ENCODE measurements at regions not wholly inside any gene's neighbourhood (a gene's known extent, or its start where the extent isn't known, plus 50 kb on each side); places are given as distances from the start of the nearest gene placed in this dataset.
"Not testable (repeated sequence)": the region's sequence is repeated elsewhere in the genome, so short reads cannot be mapped to it uniquely, and the experiment has no call there.

DNA sequence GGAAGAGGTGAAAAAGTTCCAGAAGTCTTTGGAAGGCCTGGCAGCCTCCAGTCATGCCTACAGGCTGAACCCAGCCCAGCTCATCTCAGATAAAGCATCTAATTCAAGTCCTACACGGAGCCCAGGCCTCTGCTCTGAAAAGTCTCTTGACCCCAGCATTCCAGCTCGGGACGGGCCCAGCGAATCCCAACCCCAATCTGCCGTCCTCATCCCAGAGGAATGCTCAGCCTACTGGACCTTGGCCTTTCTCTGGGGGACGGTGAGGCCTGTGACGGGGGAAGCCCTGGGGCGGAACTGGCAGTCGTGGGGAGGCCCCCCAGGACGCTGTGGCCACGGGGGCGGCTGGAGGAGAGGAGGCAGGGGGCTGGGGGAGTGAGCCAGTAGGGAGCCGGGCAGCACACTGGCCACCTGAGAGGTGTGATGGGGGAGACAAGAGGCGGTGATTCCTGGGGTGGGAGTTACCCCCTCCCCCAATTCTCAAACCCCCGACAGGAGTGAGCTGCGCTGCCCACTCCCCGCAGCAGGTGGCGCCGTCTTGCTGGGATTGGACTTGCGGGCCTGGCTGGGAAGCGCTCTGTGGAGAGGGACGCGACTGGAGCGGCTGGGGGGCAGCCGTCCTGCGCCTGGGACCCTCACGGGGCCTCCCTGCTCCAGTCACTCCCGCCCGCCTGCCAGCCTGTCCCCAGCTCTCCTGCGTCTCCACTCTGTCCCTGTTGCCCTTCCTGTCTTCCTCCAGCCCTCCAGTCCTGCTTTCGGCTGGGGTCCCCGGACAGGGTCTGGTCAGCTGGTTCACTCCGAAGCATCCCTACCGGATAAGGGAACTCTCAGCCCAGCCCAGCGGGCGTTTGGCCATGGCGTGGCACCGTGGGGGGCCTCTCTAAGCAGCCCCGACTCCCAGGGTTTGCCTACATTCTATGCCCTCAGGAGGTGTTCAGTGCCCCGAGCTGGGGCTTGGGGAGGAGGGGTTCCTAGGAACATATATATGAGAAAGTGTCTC lies 182.6 kb upstream of the HAAO start:
- Mint-ChIP-seq H3K9me3 (no peaks in the 10 kb centered on the region), H3K27ac (no peak overlapping the region), H3K27me3 (no peaks in the 10 kb centered on the region), H3K4me3 (no peak overlapping the region), H3K36me3 (ENCODE audit: low read depth) (no peaks in the 10 kb centered on the region), H3K4me1 (ENCODE audit: low read depth) (peaks cover 16% of the 10 kb centered on the region)

DNA sequence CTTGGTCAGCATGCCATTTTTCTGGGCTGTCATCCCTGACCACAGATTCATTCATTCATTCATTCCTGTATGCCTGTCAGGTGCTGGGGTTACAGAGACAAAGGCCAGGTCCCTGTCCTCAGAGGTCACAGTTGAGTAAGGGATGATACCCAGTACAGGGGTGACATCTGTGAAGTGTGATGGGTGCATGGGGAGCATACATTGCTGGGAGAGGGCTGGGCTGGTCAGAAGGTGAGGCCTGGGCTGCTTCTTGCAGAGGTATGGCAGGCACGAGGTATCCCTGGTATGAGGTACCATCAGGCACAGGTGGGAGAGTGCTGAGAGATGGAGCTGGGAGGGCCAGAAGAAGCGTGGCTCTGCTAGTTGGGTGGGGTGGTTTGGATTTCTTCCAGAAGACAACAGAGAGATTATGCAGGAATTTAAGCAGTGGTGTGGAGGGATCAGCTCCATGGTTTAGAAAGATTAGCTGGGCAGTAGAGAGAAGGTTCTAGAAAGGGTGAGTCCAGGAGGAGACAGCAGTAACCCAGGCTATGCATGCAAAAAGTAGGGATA lies 181.9 kb upstream of the HAAO start:
- Mint-ChIP-seq H3K27ac (no peak overlapping the region), H3K27me3 (no peaks in the 10 kb centered on the region), H3K4me3 (no peak overlapping the region)

DNA sequence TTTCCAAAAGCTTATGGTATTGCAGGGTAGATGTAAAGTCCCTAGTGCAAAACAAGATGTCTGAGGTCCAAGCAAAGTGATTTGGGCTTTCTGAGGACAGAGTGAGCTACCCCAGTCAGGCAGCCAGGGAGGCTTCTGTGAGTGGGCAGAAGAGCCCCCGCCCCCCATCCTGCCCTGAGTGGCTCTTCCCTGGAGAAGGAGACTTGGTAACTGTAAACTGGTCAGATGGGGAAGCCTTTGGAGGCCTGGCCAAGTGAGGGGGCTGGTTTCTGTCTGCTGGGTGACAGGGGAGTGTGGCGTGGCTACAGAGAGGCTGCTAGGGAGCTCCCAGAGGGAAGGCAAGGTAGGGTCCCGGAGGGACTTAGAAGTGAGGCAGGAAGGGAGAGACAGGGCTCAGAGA lies 181.3 kb upstream of the HAAO start:
- H3K4me3 Mint-ChIP-seq: no peak overlapping the region
- H3K4me1 Mint-ChIP-seq (ENCODE audit: low read depth): peaks cover 16% of the 10 kb centered on the region
- H3K27me3 Mint-ChIP-seq: no peaks in the 10 kb centered on the region
- no peak overlapping the region for H3K27ac Mint-ChIP-seq
- H3K36me3 Mint-ChIP-seq (ENCODE audit: low read depth): no peaks in the 10 kb centered on the region
- no peaks in the 10 kb centered on the region for H3K9me3 Mint-ChIP-seq

More for the DNA sequence above, 181.9 kb upstream of the HAAO start:
- Mint-ChIP-seq H3K36me3 (ENCODE audit: low read depth) (no peaks in the 10 kb centered on the region), H3K4me1 (ENCODE audit: low read depth) (peaks cover 16% of the 10 kb centered on the region), H3K9me3 (no peaks in the 10 kb centered on the region)

DNA sequence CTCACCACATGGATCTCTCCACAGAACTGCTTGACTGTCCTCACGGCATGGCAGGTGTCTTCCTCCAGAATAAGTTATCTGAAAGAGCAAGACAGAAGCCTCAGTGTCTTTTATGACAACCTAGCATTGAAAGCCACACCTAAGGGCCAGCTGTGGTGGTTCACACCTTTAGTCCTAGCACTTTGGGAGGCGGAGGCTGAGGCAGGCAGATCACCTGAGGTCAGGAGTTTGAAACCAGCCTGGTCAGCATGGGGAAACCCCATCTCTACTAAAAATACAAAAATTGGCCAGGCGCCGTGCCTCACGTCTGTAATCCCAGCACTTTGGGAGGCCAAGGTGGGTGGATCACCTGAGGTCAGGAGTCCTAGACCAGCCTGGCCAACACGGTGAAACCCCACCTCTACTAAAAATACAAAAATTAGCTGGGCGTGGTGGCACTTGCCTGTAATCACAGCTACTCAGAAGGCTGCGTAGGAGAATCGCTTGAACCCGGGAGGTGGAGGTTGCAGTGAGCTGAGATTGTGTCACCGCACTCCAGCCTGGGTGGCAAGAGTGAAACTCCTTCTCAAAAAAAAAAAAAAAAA lies 180.6 kb upstream of the HAAO start:
- H3K4me3 Mint-ChIP-seq; H3K27ac Mint-ChIP-seq; H3K27me3 Mint-ChIP-seq; H3K9me3 Mint-ChIP-seq; H3K36me3 Mint-ChIP-seq (ENCODE audit: low read depth): not testable (repeated sequence)
- H3K4me1 Mint-ChIP-seq (ENCODE audit: low read depth): peaks cover 16% of the 10 kb centered on the region

DNA sequence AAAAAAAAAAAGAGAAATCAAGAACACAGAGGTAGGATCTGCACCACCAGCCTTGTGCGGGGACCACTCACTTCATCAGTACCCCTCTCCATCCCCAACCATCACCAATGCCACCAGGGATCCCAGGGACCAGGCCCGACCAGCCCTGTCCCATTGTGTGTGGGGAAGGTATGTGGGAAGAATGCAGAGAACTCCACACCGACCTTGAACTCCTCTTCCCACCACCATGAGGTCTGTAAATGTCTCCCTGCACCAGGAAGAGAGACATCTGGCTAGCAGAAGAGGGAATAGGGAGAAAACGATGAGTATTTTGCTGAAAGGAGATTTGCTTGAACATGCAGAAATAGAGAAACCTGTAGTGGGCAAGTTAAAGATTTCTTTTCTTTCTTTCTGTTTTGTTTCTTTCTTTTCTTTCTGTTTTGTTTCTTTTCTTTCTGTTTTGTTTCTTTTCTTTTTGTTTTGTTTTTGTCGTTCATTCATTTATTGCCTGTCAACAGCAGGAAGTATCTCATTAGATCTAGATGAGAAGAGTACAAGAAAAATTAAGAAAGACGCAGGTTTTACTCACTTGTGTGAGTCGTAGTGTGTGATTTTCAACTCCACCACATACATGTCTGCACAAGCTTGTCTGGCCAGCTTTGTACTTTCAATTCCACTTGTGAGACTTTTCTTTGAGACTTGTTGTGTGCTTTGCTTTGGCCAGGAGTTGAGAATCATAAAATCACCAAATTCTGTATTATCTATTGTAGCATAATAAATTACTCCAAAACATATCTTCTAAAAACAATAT lies 179.8 kb upstream of the HAAO start:
- Mint-ChIP-seq H3K4me3 (no peak overlapping the region), H3K27me3 (no peaks in the 10 kb centered on the region), H3K4me1 (ENCODE audit: low read depth) (peaks cover 16% of the 10 kb centered on the region), H3K36me3 (ENCODE audit: low read depth) (no peaks in the 10 kb centered on the region), H3K27ac (no peak overlapping the region), H3K9me3 (no peaks in the 10 kb centered on the region)

DNA sequence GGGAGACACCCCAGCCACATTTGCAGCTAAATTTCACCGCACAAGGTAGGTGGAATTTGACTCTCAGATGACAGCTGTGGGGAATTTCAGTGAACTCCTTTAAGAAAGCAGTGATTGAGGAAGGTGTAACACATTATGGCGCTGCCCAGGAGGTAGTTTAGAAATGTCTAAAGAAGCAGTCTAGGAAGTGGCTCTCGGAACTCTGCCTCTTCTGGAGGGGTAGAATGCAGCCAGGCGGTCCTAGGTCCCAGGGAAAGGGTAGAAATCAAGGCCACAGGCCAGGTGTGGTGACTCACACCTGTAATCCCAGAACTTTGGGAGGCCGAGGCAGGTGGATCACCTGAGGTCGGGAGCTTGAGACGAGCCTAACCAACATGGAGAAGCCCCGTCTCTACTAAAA lies 179.0 kb upstream of the HAAO start:
- H3K9me3 Mint-ChIP-seq: no peaks in the 10 kb centered on the region
- H3K4me1 Mint-ChIP-seq (ENCODE audit: low read depth): peaks cover 8% of the 10 kb centered on the region
- no peak overlapping the region for H3K4me3 Mint-ChIP-seq
- H3K36me3 Mint-ChIP-seq (ENCODE audit: low read depth): no peaks in the 10 kb centered on the region
- no peak overlapping the region for H3K27ac Mint-ChIP-seq
- H3K27me3 Mint-ChIP-seq: no peaks in the 10 kb centered on the region

DNA sequence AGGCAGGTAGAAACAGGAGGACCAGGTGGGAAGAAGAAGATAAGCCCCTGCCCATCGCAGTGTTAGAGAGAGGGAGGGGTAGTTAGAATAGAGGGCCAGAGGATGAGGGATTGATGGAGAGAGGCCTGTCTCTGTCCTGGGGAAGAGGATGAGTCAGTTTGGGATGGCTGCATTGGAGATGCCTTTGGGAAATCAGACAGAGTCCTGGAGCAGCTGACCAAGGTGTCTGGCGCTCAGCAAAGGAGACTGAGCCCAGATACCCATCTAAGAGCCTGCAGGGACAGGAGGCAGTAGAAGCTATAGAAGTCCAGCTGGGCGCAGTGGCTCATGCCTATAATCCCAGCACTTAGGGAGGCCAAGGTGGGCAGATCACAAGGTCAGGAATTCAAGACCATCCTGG lies 177.8 kb upstream of the HAAO start:
- H3K4me1 Mint-ChIP-seq (ENCODE audit: low read depth): peaks cover 7% of the 10 kb centered on the region
- no peaks in the 10 kb centered on the region for H3K36me3 Mint-ChIP-seq (ENCODE audit: low read depth)
- no peak overlapping the region for H3K4me3 Mint-ChIP-seq
- H3K27ac Mint-ChIP-seq: peak overlapping the region; percentile 36
- no peaks in the 10 kb centered on the region for H3K9me3 Mint-ChIP-seq
- H3K27me3 Mint-ChIP-seq: no peaks in the 10 kb centered on the region

DNA sequence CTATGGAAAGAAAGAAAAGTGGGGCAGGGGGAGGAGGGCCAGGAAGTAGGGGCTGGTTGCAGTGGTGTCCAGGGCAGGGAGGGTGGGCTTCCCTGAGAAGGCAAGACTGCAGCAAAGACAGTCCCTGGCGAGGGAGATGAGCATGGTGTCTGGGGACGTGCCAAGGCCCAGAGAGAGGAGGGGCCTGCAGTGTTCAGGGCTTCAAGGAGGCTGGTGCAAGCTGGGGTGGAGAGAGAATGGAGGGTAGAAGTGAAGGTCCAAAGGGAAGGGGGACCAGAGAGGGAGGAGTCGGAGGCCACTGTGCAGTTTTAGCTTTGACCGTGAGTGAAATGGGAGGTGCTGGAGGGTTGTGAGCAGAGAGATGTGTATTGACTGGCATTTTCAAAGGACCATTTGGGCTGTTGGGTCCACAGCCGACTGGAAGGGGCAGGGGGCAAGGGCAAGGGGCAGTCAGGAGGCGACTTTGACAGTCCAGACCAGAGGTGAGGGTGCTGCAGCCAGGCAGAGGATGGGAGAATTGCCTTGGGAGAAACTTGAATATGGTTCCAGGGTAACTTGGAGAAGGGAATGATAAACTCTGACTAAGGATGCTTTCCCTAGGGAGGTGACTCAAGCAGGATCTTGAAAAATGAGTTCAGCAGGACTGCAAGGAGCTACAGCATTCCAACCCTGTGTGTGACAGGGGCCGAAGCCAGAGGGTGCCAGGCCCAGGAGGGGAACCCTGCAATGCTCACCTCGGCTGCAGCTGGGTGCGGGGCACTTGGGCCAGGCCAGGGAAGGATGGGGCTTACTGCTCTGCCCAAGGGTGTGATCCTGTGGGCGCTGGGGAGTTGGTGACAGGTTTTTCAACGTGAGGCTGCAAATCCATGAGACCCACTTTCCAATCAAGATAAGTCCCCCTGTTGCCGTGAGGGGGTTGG lies 177.1 kb upstream of the HAAO start:
- Mint-ChIP-seq H3K9me3 (no peaks in the 10 kb centered on the region), H3K36me3 (ENCODE audit: low read depth) (no peaks in the 10 kb centered on the region), H3K27ac (peak overlapping the region; percentile 36), H3K4me3 (no peak overlapping the region), H3K27me3 (no peaks in the 10 kb centered on the region), H3K4me1 (ENCODE audit: low read depth) (peaks cover 7% of the 10 kb centered on the region)

DNA sequence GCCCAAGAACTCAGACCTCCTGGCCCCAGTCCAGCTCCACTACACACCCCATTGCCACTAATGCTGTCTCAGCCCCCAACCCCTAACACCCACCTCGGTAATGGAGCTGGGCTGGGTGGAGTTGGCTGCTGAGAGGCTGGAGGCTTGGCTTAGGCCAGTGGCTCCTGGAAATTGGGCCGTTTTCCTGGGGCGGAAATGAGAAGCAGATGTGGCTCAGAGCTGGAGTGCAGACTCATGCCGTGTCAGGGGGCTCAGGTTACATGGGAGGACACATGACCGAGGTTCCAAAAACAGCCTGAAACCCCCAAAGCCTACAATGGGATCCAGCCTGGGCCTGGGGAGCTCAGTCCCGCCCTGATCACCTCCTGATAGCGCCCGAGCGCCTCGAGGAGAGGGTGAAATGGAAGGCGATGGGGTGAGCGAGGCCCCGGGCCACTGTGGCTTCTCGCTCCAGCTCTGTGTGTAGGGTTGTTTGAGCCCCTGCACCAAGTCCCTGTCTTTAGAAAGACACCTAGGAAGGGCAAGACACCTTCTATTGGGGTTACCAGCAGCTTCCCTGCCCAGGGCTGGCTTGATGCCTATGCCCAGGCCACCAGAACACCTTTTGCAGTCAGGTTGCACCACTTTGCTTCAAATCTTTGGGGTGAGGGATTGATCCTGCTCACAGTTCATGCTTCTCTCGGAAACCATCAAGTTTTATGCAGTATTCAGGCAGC lies 175.7 kb upstream of the HAAO start:
- no peak overlapping the region for H3K27ac Mint-ChIP-seq
- H3K9me3 Mint-ChIP-seq: no peaks in the 10 kb centered on the region
- H3K27me3 Mint-ChIP-seq: no peaks in the 10 kb centered on the region
- H3K4me3 Mint-ChIP-seq: no peak overlapping the region
- H3K36me3 Mint-ChIP-seq (ENCODE audit: low read depth): no peaks in the 10 kb centered on the region
- H3K4me1 Mint-ChIP-seq (ENCODE audit: low read depth): peaks cover 8% of the 10 kb centered on the region

DNA sequence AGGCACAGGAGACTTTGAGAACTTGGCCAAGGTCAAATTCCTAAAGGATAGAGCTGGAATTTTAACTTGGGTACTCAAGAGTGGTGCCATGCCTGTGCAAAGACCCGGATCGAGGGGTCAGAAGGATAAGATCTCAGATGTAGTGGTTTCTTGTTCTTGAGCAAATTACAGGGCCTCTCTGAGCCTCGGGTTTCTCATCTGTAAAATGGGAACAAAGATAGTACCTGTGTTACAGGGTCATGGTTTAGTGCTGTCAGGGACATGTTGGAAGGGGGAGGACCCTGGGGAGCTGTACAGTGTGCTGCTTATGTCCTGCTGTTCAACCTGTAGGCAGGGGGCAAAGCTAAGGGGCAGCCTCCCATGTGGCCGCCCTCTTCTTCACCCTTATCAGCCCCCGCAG lies 173.5 kb upstream of the HAAO start:
- no peak overlapping the region for H3K4me3 Mint-ChIP-seq
- peaks cover 19% of the 10 kb centered on the region for H3K4me1 Mint-ChIP-seq (ENCODE audit: low read depth)
- no peak overlapping the region for H3K27ac Mint-ChIP-seq
- H3K36me3 Mint-ChIP-seq (ENCODE audit: low read depth): no peaks in the 10 kb centered on the region
- H3K27me3 Mint-ChIP-seq: no peaks in the 10 kb centered on the region
- H3K9me3 Mint-ChIP-seq: no peaks in the 10 kb centered on the region

DNA sequence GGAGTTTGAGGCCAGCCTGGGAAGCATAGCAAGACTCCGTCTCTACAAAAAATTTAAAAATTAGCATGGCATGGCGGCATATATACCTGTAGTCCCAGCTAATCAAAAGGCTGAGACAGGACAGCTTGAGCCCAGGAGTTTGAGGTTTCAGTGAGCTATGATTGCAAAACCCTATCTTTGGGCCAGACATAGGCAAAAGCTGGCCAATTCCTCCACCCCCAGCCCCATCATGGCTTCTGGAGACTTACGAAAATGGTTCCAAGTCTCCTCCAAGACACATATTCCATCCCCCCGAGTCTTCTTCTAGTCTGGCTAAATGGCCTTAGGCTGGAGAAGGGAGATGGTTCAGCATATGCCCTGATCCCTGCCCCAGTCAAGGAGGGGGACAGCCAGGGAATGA lies 172.8 kb upstream of the HAAO start:
- Mint-ChIP-seq H3K27ac (no peak overlapping the region), H3K27me3 (no peaks in the 10 kb centered on the region), H3K4me3 (no peak overlapping the region), H3K4me1 (ENCODE audit: low read depth) (peaks cover 21% of the 10 kb centered on the region), H3K36me3 (ENCODE audit: low read depth) (no peaks in the 10 kb centered on the region), H3K9me3 (no peaks in the 10 kb centered on the region)

DNA sequence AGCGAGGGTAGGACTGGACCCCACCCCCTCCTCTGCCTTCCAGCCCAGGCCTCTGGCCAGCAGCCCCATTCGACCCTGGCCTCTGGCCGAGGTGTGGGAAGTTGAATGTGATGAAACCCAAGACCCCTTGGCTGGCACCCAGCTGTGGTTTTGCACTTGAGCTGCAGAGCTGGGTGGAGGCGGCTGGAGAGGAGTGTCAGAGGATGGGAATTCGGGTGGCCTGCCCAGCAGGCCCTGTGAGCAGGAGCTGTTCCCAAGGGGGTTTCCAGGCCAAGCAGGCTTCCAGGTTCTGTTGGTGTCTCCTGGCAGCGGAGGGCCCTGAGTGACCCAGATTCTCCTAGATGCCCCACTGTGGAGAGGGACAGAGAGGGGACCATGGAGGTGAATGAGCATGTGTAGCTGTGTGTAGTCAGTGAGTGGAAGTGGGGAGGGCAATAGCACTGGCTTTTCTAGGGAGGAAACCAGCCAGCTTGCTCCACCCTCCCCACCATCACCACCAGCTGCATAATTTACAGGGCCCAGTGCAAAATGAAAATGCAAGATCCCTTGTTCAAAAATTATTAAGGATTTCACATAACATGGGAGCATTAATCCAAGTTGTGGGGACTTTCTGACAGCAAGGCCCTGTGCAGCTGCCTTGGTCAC lies 172.2 kb upstream of the HAAO start:
- Mint-ChIP-seq H3K9me3 (no peaks in the 10 kb centered on the region), H3K4me1 (ENCODE audit: low read depth) (peaks cover 21% of the 10 kb centered on the region), H3K27me3 (no peaks in the 10 kb centered on the region), H3K4me3 (no peak overlapping the region), H3K36me3 (ENCODE audit: low read depth) (no peaks in the 10 kb centered on the region), H3K27ac (no peak overlapping the region)

DNA sequence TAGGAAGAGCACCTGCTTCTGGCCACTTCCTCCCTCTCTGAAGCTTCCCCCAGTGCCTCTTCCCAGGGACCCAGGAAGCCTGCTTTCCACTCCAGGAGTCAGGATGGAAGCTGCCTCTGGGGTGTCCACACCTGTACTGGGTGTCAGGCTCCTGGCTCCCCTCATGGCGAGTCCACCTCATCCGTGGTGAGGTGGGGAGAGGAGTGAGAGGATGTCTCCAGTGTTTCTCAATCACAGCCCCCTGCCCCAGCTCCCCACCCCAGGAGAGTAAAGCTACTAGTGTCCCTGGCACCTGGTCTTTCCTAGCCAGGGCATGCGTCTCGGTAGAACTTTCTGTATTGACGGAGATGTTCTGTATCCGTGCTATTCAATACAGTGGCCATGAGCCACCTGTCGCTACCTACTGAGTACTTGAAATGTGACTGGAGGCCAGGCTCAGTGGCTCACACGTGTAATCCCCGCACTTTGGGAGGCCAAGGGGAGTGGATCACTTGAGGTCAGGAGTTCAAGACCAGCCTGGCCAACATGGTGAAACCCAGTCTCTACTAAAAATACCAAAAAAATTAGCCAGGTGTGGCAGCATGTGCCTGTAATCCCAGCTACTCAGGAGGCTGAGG lies 171.2 kb upstream of the HAAO start:
- H3K27me3 Mint-ChIP-seq: no peaks in the 10 kb centered on the region
- no peaks in the 10 kb centered on the region for H3K36me3 Mint-ChIP-seq (ENCODE audit: low read depth)
- no peak overlapping the region for H3K4me3 Mint-ChIP-seq
- H3K9me3 Mint-ChIP-seq: no peaks in the 10 kb centered on the region
- no peak overlapping the region for H3K27ac Mint-ChIP-seq
- H3K4me1 Mint-ChIP-seq (ENCODE audit: low read depth): peaks cover 21% of the 10 kb centered on the region
